Fibroblast of the conjunctiva (primary cell): ENCODE measurements at regions not wholly inside any gene's neighbourhood (a gene's known extent, or its start where the extent isn't known, plus 50 kb on each side); places are given as distances from the start of the nearest gene placed in this dataset.
"Not testable (repeated sequence)": the region's sequence is repeated elsewhere in the genome, so short reads cannot be mapped to it uniquely, and the experiment has no call there.

Source experiments
- DNase-seq: peaks from one replicate; pipeline ENCODE4 v3.0.0-alpha.2; 2010; ENCODE audit warnings: low read depth

GRCh38 chr3:81861593-81861992, 100.1 kb upstream of the GBE1 start:
- no peak for DNase-seq

- DNase-seq = no peak
Observed at GRCh38 chr3:81859524-81859923, 98.1 kb upstream of the GBE1 start.

GRCh38 chr3:81853431-81853830, 92.0 kb upstream of the GBE1 start:
- no peak for DNase-seq

- no peak for DNase-seq
Observed at GRCh38 chr3:81851176-81851575, 89.7 kb upstream of the GBE1 start.

GRCh38 chr3:81846988-81847387, 85.5 kb upstream of the GBE1 start:
- no peak for DNase-seq

- DNase-seq = no peak
Observed at GRCh38 chr3:81841540-81841939, 80.1 kb upstream of the GBE1 start.

- no peak for DNase-seq
Observed at GRCh38 chr3:81839504-81840094, 78.2 kb upstream of the GBE1 start.

GRCh38 chr3:81838457-81838856, 77.0 kb upstream of the GBE1 start:
- no peak for DNase-seq

GRCh38 chr3:81837071-81837593, 75.7 kb upstream of the GBE1 start:
- no peak for DNase-seq

- no peak for DNase-seq
Observed at GRCh38 chr3:81829937-81830336, 68.5 kb upstream of the GBE1 start.

- not testable (repeated sequence) for DNase-seq
Observed at GRCh38 chr3:81829272-81829671, 67.8 kb upstream of the GBE1 start.

GRCh38 chr3:81823882-81824395, 62.5 kb upstream of the GBE1 start:
- DNase-seq = no peak

- no peak for DNase-seq
Observed at GRCh38 chr3:81823086-81823485, 61.6 kb upstream of the GBE1 start.

GRCh38 chr3:81816473-81817250, 55.2 kb upstream of the GBE1 start:
- peak; percentile 53 for DNase-seq

- DNase-seq = not testable (repeated sequence)
Observed at GRCh38 chr3:81812098-81812497, 50.7 kb upstream of the GBE1 start.
